Endodermal cell (in vitro differentiated cells): ENCODE measurements at regions not wholly inside any gene's neighbourhood (a gene's known extent, or its start where the extent isn't known, plus 50 kb on each side); places are given as distances from the start of the nearest gene placed in this dataset.

Experiments used
- DNase-seq: peaks from one replicate; pipeline ENCODE4 v3.0.0-alpha.2; 2017
- H3K27ac ChIP-seq: 2 replicates; pipeline ENCODE4 v1.5.1; 2013; ENCODE audit warnings: mild to moderate bottlenecking, low read depth, low read length, moderate library complexity
- H3K27me3 ChIP-seq: 2 replicates; pipeline ENCODE4 v1.6.1; 2013; ENCODE audit warnings: mild to moderate bottlenecking, low read length, moderate library complexity; ENCODE audit not compliant: insufficient read depth, control insufficient read depth, poor library complexity, severe bottlenecking
- H3K36me3 ChIP-seq: 2 replicates; pipeline ENCODE4 v1.7.0; 2013; ENCODE audit warnings: mild to moderate bottlenecking, low read length, moderate library complexity; ENCODE audit not compliant: control insufficient read depth, insufficient read depth
- H3K4me1 ChIP-seq: one replicate; pipeline ENCODE4 v1.7.0; 2013; ENCODE audit warnings: low read length; ENCODE audit not compliant: control insufficient read depth, insufficient read depth
- H3K4me3 ChIP-seq: 2 replicates; pipeline ENCODE4 v1.5.1; 2013; ENCODE audit warnings: mild to moderate bottlenecking, low read length, moderate library complexity
- H3K9ac ChIP-seq: 2 replicates; pipeline ENCODE4 v1.6.1; 2013; ENCODE audit warnings: mild to moderate bottlenecking, low read length, moderate library complexity; ENCODE audit not compliant: poor library complexity, severe bottlenecking; ENCODE audit errors: extremely low read depth
- H3K9me3 ChIP-seq: 2 replicates; pipeline ENCODE4 v1.6.1; 2013; ENCODE audit warnings: mild to moderate bottlenecking, low read length, moderate library complexity; ENCODE audit not compliant: control insufficient read depth
- H3K27ac Mint-ChIP-seq: 2 replicates; pipeline ENCODE4 v1.8.0; 2020; ENCODE audit warnings: mixed read lengths
- H3K27me3 Mint-ChIP-seq: 2 replicates; pipeline ENCODE4 v1.8.0; 2021; ENCODE audit warnings: mild to moderate bottlenecking, mixed read lengths; ENCODE audit not compliant: insufficient read depth
- H3K36me3 Mint-ChIP-seq: 2 replicates; pipeline ENCODE4 v1.8.0; 2020; ENCODE audit warnings: low read depth, mixed read lengths
- H3K4me1 Mint-ChIP-seq: 2 replicates; pipeline ENCODE4 v1.8.0; 2020; ENCODE audit warnings: mixed read lengths
- H3K4me3 Mint-ChIP-seq: 2 replicates; pipeline ENCODE4 v1.8.0; 2020; ENCODE audit warnings: mild to moderate bottlenecking, moderate library complexity, mixed read lengths
- H3K9me3 Mint-ChIP-seq: 2 replicates; pipeline ENCODE4 v1.8.0; 2020; ENCODE audit warnings: mild to moderate bottlenecking, mixed read lengths
- CTCF ChIP-seq: fragments of 200-600 bp; sonication (generic); conservative IDR thresholded peaks from 2 replicates; pipeline ENCODE4 v1.5.0; 2021; ENCODE audit warnings: antibody characterized with exemption, mild to moderate bottlenecking
- WGBS, 2 experiments: methylation state at CpG; one replicate each; pipeline versions ENCODE4 v1.1.5 to v1.1.7; 2013; ENCODE audit warnings: missing lambda C conversion rate in 2 of 2, mixed read lengths in 1 of 2; ENCODE audit not compliant: insufficient coverage in 1 of 2, insufficient read length in 1 of 2; 5-methylcytosine and 5-hydroxymethylcytosine counted together

GRCh38 chr9:3692606-3693005 lies 166.8 kb upstream of the RFX3 start:
- WGBS, 2 experiments, result 93% methylated on average over 1 of the region's 1 CpG; no CpG with 5 or more reads in 1 of the 2 experiments
- Mint-ChIP-seq H3K27ac (no peak overlapping the region), H3K4me1 (peaks cover 8% of the 10 kb centered on the region), H3K9me3 (no peaks in the 10 kb centered on the region), H3K27me3 (peaks cover 7% of the 10 kb centered on the region), H3K4me3 (no peak overlapping the region), H3K36me3 (no peaks in the 10 kb centered on the region)
- H3K27me3 ChIP-seq, result no peaks in the 10 kb centered on the region
- H3K4me3 ChIP-seq, result no peak overlapping the region
- H3K9ac ChIP-seq, result no peak overlapping the region
- no peaks in the 10 kb centered on the region for H3K36me3 ChIP-seq
- no peak for DNase-seq
- H3K9me3 ChIP-seq, result no peaks in the 10 kb centered on the region
- TF ChIP-seq CTCF, result no peak
- H3K27ac ChIP-seq, result no peak overlapping the region
- H3K4me1 ChIP-seq, result no peaks in the 10 kb centered on the region

- no peak overlapping the region for H3K27ac ChIP-seq
- H3K27me3 ChIP-seq, result no peaks in the 10 kb centered on the region
- H3K36me3 ChIP-seq, result no peaks in the 10 kb centered on the region
- H3K9me3 ChIP-seq, result no peaks in the 10 kb centered on the region
- H3K4me1 ChIP-seq, result no peaks in the 10 kb centered on the region
- TF ChIP-seq CTCF, result no peak
- no peak for DNase-seq
- Mint-ChIP-seq H3K27me3 (peaks cover 3% of the 10 kb centered on the region), H3K36me3 (no peaks in the 10 kb centered on the region), H3K4me3 (no peak overlapping the region), H3K9me3 (no peaks in the 10 kb centered on the region), H3K27ac (no peak overlapping the region), H3K4me1 (no peaks in the 10 kb centered on the region)
- WGBS, 2 experiments, result 95 to 96% methylated on average over 3 to 4 of the region's 4 CpGs
- no peak overlapping the region for H3K9ac ChIP-seq
- no peak overlapping the region for H3K4me3 ChIP-seq
Measured at GRCh38 chr9:3689555-3689954, 163.8 kb upstream of the RFX3 start.

- no peaks in the 10 kb centered on the region for H3K36me3 Mint-ChIP-seq
- H3K27ac Mint-ChIP-seq, result no peak overlapping the region
- H3K4me3 Mint-ChIP-seq, result no peak overlapping the region
- no peaks in the 10 kb centered on the region for H3K4me1 Mint-ChIP-seq
- no peaks in the 10 kb centered on the region for H3K9me3 Mint-ChIP-seq
- H3K27me3 ChIP-seq, result no peaks in the 10 kb centered on the region
- no peak overlapping the region for H3K27ac ChIP-seq
- no peaks in the 10 kb centered on the region for H3K36me3 ChIP-seq
- no peaks in the 10 kb centered on the region for H3K4me1 ChIP-seq
- DNase-seq, result no peak
- no peak overlapping the region for H3K4me3 ChIP-seq
- no peaks in the 10 kb centered on the region for H3K9me3 ChIP-seq
- H3K27me3 Mint-ChIP-seq, result no peaks in the 10 kb centered on the region
- H3K9ac ChIP-seq, result no peak overlapping the region
- no peak for TF ChIP-seq CTCF
Measured at GRCh38 chr9:3687145-3687544, 161.3 kb upstream of the RFX3 start.
